Cardiac muscle cell (in vitro differentiated cells and primary cell): ENCODE measurements at regions not wholly inside any gene's neighbourhood (a gene's known extent, or its start where the extent isn't known, plus 50 kb on each side); places are given as distances from the start of the nearest gene placed in this dataset.

ENCODE experiments used
- DNase-seq, 2 donors: peaks; one replicate each; pipeline versions ENCODE4 v3.0.0 to v3.0.0-alpha.2; 2010 to 2017; ENCODE audit warnings: low read depth in 1 of 2, low spot score in 1 of 2
- H3K27ac ChIP-seq: fragments of 200-600 bp; sonication (generic); 2 replicates; pipeline ENCODE4 v1.5.1; 2016
- H3K27me3 ChIP-seq: fragments of 200-600 bp; sonication (generic); 2 replicates; pipeline ENCODE4 v1.6.0; 2016; ENCODE audit warnings: control low read depth
- H3K36me3 ChIP-seq: fragments of 200-600 bp; sonication (generic); 2 replicates; pipeline ENCODE4 v1.5.1; 2016; ENCODE audit warnings: control low read depth
- H3K4me1 ChIP-seq: fragments of 200-600 bp; sonication (generic); 2 replicates; pipeline ENCODE4 v1.8.1; 2017; ENCODE audit warnings: low read depth, mild to moderate bottlenecking, mixed run types
- H3K4me3 ChIP-seq: fragments of 200-600 bp; sonication (generic); 2 replicates; pipeline ENCODE4 v1.5.1; 2016; ENCODE audit warnings: mild to moderate bottlenecking
- H3K9me3 ChIP-seq: fragments of 200-600 bp; sonication (generic); 2 replicates; pipeline ENCODE4 v1.5.1; 2017; ENCODE audit warnings: low read depth, mild to moderate bottlenecking, control low read depth
- TF ChIP-seq, protein P1 (sequence below): IDR thresholded peaks from 2 replicates; pipeline ENCODE4 v1.5.1; 2012; ENCODE audit warnings: low read depth, mild to moderate bottlenecking, low read length

DNA sequence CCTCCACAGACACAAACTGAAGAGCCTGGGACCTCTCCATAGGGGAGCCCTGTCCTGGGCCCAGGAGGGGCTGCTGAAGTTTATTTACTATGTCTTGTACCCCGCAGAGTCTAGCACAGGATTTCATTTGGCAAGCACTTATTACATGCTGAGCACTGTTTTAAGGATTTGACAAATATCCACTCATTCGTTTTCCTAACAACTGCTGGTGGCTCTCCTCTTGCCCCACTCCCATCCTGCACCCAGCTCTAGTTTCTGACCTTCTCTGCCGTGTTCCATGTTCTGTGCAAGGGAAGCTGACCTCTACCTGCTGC is 127.0 kb upstream of the MAFB start:
- H3K27ac ChIP-seq: no peak overlapping the region
- H3K9me3 ChIP-seq: no peaks in the 10 kb centered on the region
- no peak overlapping the region for H3K4me3 ChIP-seq
- DNase-seq: no peak
- H3K4me1 ChIP-seq: no peaks in the 10 kb centered on the region
- no peaks in the 10 kb centered on the region for H3K27me3 ChIP-seq
- TF ChIP-seq, protein P1, sequence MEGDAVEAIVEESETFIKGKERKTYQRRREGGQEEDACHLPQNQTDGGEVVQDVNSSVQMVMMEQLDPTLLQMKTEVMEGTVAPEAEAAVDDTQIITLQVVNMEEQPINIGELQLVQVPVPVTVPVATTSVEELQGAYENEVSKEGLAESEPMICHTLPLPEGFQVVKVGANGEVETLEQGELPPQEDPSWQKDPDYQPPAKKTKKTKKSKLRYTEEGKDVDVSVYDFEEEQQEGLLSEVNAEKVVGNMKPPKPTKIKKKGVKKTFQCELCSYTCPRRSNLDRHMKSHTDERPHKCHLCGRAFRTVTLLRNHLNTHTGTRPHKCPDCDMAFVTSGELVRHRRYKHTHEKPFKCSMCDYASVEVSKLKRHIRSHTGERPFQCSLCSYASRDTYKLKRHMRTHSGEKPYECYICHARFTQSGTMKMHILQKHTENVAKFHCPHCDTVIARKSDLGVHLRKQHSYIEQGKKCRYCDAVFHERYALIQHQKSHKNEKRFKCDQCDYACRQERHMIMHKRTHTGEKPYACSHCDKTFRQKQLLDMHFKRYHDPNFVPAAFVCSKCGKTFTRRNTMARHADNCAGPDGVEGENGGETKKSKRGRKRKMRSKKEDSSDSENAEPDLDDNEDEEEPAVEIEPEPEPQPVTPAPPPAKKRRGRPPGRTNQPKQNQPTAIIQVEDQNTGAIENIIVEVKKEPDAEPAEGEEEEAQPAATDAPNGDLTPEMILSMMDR: no peak
- H3K36me3 ChIP-seq: no peaks in the 10 kb centered on the region

DNA sequence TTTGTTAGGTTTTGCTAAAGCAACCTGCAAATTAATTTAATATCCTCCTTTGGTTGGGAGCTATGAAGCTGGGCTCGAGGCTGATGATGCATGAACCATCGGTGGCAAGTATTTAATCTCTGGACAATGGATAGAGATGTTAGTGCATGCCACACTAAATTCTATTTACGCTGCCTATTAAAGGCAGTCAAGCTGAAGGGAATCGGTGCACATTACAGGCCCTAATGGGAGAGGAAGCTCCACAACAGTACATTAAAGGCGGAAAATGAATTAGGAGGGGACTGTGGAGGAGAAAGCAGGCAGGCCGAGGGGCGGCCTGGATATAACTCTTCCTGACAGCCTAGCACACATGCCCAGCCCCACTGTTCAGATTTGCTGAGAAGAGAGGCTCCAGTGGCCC is 132.4 kb upstream of the MAFB start:
- TF ChIP-seq, protein P1: no peak
- no peak overlapping the region for H3K4me3 ChIP-seq
- DNase-seq: no peak
- H3K27me3 ChIP-seq: no peaks in the 10 kb centered on the region
- no peaks in the 10 kb centered on the region for H3K9me3 ChIP-seq
- no peaks in the 10 kb centered on the region for H3K4me1 ChIP-seq
- no peaks in the 10 kb centered on the region for H3K36me3 ChIP-seq
- no peak overlapping the region for H3K27ac ChIP-seq

DNA sequence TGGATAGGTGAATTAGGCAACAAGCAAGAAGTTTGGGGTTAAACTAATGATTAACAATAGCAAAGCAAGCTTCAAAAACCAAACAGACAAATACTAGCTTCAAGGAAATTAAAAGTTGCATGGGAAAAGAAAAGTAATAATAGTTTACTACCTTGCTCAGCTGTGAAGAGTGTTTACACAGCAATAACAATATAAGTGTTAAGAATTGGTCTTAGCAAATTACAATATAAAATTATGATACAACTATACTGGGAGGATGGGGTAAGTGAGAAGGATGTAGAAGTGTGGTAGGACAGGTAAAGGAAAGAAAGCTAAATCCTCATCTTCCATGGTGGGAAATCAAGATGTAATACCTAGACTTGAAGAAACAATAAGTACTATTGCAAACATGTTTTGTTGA is 137.7 kb upstream of the MAFB start:
- no peak for DNase-seq
- no peaks in the 10 kb centered on the region for H3K36me3 ChIP-seq
- no peak overlapping the region for H3K4me3 ChIP-seq
- TF ChIP-seq, protein P1: no peak
- no peaks in the 10 kb centered on the region for H3K4me1 ChIP-seq
- H3K27me3 ChIP-seq: no peaks in the 10 kb centered on the region
- no peaks in the 10 kb centered on the region for H3K9me3 ChIP-seq
- H3K27ac ChIP-seq: no peak overlapping the region

DNA sequence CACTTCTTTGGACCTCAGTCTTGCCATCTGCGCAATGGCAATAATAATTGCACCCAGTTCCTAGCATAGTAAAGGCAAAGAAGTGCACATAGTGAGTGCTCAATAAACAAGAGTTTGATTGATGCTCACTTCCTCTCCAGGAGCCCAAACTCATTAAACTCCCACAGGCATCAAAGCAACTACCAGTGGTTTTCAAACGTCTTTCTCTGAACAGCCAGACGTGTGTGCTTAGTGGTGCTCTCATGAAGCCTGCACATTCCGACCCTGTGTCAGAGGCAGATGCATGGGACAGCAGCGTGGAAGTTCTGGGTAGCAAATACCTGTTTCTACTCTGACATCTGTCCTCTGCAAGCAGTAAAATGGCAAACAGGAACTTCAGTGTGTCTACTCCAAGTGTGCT is 146.3 kb upstream of the MAFB start:
- TF ChIP-seq, protein P1: no peak

DNA sequence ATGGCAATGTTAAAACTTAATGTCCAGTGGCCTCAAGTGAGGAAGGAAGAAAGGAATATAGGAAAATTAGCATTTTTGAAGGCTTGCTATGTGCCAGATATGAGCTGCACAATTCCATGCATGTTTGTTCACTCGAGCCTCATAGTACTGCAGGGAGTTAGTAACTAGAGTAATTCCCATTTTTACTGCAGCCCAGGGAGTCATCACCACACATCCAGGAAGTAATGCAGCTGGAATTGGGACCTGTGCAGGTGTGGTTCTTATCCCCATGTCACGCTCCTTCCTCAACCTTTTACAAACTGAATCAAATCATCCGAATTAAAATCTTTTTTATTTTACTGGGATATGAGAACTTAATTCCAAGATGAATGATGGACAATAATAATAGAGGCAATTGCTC is 149.5 kb upstream of the MAFB start:
- Histone ChIP-seq H3K27ac (no peak overlapping the region), H3K27me3 (no peaks in the 10 kb centered on the region), H3K36me3 (no peaks in the 10 kb centered on the region), H3K4me3 (no peak overlapping the region), H3K4me1 (no peaks in the 10 kb centered on the region), H3K9me3 (no peaks in the 10 kb centered on the region)
- TF ChIP-seq, protein P1: no peak
- DNase-seq: no peak

More for the DNA sequence above, 146.3 kb upstream of the MAFB start:
- Histone ChIP-seq H3K9me3 (no peaks in the 10 kb centered on the region), H3K36me3 (no peaks in the 10 kb centered on the region), H3K27me3 (no peaks in the 10 kb centered on the region), H3K4me3 (no peak overlapping the region), H3K27ac (no peak overlapping the region), H3K4me1 (no peaks in the 10 kb centered on the region)
- DNase-seq: no peak

DNA sequence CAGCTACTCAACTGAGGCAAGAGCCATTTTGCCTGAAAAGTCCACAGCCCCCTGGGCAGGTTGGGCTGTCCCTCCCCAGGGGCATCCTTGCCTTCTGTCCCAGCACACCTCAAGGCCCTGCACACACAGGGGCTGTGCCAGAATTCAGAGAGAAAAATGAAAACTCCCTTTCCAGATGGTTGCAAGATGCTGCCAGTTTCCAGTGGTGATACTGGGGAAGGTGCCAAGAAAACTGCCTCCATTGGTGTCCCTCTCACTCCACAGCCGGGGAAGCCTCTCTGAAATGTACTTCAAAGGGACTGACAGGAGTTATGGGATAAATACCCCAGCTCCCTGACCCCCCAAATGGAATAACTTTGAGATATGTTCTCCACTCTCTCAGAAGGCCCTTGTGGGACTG is 154.2 kb upstream of the MAFB start:
- Histone ChIP-seq H3K4me1 (no peaks in the 10 kb centered on the region), H3K9me3 (no peaks in the 10 kb centered on the region), H3K27ac (no peak overlapping the region), H3K27me3 (no peaks in the 10 kb centered on the region), H3K4me3 (no peak overlapping the region), H3K36me3 (no peaks in the 10 kb centered on the region)
- TF ChIP-seq, protein P1: no peak
- no peak for DNase-seq
